DMS114 treated with DMSO at 0.1 percent for 48 hours (cell line): ENCODE measurements at regions not wholly inside any gene's neighbourhood (a gene's known extent, or its start where the extent isn't known, plus 50 kb on each side); places are given as distances from the start of the nearest gene placed in this dataset.
"Not testable (repeated sequence)": the region's sequence is repeated elsewhere in the genome, so short reads cannot be mapped to it uniquely, and the experiment has no call there.

ENCODE experiments used
- DNase-seq: peaks from one replicate; lab custom pipeline; 2025; ENCODE audit not compliant: unreplicated experiment; lab: John Stamatoyannopoulos, UW

DNA sequence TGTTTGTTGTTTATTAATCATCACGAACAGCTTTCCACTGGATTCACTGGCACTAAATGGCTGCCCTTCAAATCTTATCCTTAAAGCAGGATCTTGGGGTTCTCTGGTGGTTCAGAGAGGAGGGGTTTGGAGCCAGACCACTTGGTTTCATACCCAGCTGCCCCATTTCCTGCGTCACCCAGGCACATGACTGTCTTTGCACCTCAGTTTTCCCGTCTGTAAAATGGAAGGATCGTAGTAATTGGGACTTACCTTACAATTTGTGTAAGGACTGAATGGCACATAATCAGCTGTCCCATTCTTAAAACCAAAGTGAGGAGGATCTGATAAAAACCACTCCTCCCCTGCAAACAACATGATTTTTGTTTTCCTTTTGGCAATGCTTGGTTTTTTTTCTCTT, 318.3 kb downstream of the ZNF536 start:
- DNase-seq: no peak

DNA sequence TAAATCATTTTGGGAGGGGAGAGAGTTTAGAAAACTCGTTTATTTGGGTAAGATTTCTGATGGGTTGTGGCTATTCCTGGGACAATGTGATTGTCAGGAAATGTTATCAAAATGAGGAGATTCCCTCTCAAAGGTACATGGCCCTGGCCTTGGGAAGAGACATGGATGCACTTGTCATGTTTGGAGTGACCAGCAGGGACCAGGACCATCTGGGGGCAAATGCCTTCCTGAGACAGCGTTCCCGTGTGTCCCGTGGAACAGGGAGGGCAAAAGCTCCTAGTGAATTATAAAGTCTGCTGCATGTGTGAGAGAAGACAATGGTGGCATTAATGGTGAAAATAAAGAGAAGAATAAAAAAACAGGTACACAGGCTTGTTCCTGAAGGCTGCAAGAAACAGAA, 317.3 kb downstream of the ZNF536 start:
- no peak for DNase-seq

- no peak for DNase-seq
These were observed 316.5 kb downstream of the ZNF536 start for GRCh38 chr19:30688696-30689095.

- no peak for DNase-seq
These were observed 314.8 kb downstream of the ZNF536 start for GRCh38 chr19:30686826-30687566.

GRCh38 chr19:30686176-30686820, 314.1 kb downstream of the ZNF536 start:
- DNase-seq: peak; percentile 18

DNA sequence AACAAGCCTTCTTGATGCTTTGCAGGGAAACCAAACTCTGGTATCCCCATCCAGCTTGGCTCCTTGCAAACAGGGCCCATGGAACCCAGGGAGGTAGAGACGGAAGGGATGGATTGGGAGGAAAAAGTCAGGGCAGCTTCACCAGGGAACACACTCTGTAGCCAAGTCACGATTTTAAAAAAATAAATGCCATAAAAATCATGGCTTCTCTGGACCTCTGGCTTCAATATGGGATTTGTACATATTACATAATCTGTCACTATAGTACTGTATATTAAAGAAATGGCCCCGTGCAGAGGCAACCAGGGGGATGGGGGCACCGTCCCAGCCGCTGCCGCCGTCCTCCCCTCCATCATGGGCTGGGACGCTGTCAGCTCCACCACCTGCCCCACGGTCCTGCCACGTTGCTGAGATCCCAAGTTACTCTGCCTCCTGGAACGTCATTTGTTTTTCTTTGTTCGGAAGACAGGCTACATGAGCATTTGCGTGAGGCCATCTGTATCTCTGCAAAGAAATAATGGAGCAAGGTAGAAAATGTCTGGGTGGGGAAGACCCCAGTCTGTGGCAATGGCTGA, 313.3 kb downstream of the ZNF536 start:
- DNase-seq: no peak

GRCh38 chr19:30684613-30685012, 312.4 kb downstream of the ZNF536 start:
- no peak for DNase-seq

DNA sequence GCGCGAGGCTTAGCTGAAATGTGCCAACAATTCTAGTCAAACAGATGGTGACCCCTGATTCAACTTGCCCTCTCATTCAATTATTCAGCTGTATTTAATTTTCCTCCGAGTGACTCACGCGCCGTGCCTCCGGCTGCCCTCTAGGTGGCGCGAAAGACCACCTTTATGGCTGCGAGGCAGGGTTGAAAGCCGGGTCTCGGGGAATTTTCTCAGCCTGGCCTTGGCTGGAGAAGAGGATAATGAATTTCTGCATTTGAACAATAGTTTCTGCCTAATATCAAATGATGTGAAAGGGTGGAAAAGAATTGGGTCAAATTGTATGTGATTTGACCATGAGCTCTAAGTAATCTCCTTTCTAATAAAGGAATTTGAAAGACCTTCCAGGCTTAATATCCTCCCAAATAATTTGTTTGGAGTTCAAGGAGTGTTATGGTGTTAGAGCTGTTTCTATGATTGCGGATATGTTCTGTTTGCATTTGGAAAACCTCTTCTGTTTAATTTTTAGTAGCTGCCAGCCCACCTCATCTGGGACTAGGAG, 310.9 kb downstream of the ZNF536 start:
- DNase-seq: peak; percentile 59

GRCh38 chr19:30682146-30682998, 310.2 kb downstream of the ZNF536 start:
- DNase-seq: no peak

DNA sequence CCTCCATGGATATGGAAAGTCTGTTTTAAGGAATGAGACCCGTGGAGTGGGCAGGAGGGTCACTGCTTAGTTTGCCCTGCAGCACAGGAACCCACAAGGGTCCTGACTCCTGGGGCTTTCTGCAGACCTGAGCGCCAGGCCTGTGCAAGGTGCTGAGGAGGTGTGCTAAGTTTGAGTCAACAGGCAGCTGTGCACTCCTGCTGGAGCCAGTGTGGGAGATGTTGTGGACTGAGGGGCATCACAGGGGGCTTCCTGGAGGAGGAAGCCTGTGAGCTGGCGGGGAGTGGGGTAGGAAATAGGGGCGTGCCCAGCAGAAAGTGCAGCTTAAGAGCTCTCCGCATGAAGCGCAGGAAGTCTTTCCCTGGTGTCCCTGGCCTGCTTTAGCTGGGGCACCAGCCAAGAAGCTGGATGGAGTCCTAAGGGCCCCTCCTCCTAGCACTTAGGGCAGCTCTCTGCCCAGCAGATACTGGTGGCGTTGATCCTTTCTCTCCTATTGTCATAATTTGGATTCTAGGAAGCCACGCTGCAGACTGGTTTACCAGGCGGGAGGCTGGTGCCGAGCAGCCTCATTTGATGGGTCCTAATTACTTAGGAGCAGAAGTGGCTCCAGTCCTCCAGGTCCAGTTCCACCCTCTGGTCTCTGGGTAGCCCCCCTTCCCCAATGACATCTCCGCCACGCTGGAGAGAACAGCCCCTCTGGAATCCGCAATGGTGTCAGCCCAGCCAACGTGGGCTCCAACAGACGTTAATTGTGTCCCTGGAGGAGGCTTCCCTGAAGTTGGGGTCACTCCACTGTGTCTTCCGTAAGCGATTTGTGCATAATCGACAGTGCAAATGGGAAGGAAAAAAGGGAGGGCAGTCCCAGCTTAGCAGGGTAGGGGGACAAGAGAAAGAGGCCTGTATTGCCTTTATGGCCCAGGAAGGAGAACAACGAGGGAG, 309.2 kb downstream of the ZNF536 start:
- DNase-seq: no peak

DNA sequence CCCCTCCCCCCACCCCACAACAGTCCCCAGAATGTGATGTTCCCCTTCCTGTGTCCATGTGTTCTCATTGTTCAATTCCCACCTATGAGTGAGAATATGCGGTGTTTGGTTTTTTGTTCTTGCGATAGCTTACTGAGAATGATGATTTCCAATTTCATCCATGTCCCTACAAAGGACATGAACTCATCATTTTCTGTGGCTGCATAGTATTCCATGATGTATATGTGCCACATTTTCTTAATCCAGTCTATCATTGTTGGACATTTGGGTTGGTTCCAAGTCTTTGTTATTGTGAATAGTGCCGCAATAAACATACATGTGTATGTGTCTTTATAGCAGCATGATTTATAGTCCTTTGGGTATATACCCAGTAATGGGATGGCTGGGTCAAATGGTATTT, 308.2 kb downstream of the ZNF536 start:
- DNase-seq: not testable (repeated sequence)

GRCh38 chr19:30679789-30680188, 307.6 kb downstream of the ZNF536 start:
- no peak for DNase-seq

DNA sequence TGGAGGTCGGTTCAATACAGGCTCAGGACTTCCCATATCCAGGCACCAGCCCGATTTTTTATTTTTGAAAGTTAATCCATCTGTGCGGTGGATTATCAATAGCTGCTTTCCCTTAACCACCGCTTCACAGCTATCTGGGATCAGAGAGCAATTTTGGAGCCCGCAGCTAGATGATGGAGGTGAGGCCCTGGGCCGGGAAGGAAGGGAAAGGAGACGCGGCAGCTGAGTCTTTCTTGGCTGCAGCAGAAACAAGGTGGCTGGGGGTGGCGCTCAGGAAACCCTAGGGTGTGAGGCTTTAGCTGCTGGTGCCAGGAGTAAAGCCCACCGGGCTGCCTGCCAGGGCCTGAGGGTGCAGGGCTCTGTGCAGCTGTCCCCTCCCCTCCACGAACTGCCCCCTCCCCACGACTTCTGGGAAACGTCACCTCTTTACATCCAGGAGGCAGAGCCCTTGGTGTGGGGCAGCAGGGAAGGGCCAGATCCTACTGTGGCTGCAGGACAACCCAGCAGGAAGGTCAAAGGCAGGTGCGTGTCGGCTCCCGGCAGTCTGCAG, 307.0 kb downstream of the ZNF536 start:
- DNase-seq: no peak

DNA sequence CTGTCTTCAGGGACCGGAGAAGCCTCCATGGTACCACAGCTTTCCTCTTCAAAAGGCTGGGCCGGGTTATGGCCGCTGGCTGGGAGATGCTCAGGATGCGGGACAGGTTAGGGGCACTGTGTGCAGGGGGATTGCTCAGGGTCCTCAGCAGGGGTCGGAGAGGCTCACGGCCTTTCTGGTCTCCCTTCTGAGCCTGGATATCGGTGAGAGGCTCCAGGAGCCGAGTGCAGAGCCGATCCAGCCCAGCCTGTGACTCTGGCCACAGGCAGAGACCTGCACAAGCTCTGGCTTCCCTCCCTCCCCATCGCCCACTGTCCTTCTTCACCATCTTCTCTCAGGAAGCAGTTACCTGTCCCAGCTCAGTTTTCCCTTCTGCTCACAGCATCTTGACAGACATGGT, 306.0 kb downstream of the ZNF536 start:
- no peak for DNase-seq

DNA sequence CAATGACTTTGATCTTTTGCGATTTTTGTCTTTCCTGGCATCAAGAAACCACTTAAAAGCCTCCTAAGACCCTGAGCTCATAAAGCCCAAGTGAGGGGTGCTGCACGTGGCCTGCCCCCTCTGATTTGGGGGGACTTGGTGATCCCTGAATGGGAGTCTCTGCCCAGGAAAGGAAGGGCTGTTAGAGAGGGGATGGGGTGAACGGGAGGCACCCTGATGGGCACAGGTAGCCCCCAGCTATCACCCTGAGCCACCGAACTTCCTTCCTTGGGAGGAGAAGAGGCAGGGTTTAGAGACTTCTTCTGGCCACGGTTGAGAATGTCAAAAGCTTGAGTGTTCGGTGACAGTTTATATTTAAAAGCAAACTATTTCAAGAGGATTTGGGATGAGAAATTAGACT, 305.5 kb downstream of the ZNF536 start:
- DNase-seq: no peak

DNA sequence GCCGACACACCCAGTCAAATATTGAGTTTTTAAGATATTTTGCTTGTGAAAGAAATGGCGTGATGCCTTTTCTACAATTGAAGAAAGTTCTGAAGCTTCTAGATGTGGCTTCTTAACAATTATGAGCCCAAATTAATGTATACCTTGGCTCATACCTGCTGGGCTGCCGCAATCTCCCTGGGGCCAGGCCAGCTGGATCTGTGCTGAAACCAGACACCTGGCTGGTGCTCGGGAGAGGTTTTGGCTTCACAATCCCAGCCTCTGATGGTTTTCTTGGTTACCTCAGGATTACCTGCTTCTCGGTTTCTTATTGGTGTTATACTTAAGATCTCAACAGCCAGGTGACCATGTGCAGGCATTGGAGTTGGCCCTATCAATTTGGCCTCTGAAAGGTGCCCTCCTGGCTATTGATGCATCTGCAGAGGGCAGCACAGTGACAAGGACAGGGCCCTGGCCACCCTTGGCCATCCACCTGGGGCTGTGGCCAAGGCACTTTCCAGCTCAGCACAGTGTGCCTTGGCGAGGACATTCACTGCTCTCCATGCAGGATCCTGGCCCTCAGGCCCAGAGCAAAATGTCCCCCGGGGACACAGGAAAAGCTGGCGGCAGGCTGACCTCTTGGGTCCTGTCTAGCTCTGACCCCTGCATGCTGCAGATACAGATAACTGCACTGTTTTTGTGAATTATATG, 305.0 kb downstream of the ZNF536 start:
- DNase-seq: no peak

GRCh38 chr19:30675086-30675485, 302.9 kb downstream of the ZNF536 start:
- no peak for DNase-seq

GRCh38 chr19:30674656-30675055, 302.5 kb downstream of the ZNF536 start:
- no peak for DNase-seq

GRCh38 chr19:30673336-30673735, 301.2 kb downstream of the ZNF536 start:
- DNase-seq: no peak
